GM13976 (cell line): ENCODE measurements at regions not wholly inside any gene's neighbourhood (a gene's known extent, or its start where the extent isn't known, plus 50 kb on each side); places are given as distances from the start of the nearest gene placed in this dataset.

ENCODE experiments used
- DNase-seq: peaks from one replicate; pipeline ENCODE4 v3.0.0; 2012; ENCODE audit warnings: low spot score
- CTCF ChIP-seq: IDR thresholded peaks from 2 replicates; pipeline ENCODE4 v1.5.1; 2012; ENCODE audit warnings: borderline replicate concordance, mild to moderate bottlenecking; ENCODE audit not compliant: insufficient read depth; ENCODE audit errors: extremely low read depth, missing control alignments, control extremely low read depth
- in situ Hi-C: fragments of 300-500 bp; cut with MboI; formaldehyde crosslinking; loops from one replicate; pipeline ENCODE4 v1.12.0; 2022; ENCODE audit warnings: low sequenced_read_pairs, mixed read lengths, inconsistent platforms; ENCODE audit not compliant: unreplicated experiment

- DNase-seq, result no peak
- TF ChIP-seq CTCF, result no peak
- in situ Hi-C loops, result no loop called here
Observed at GRCh38 chr13:83204886-83205285, 677.4 kb downstream of the SLITRK1 start.

DNA sequence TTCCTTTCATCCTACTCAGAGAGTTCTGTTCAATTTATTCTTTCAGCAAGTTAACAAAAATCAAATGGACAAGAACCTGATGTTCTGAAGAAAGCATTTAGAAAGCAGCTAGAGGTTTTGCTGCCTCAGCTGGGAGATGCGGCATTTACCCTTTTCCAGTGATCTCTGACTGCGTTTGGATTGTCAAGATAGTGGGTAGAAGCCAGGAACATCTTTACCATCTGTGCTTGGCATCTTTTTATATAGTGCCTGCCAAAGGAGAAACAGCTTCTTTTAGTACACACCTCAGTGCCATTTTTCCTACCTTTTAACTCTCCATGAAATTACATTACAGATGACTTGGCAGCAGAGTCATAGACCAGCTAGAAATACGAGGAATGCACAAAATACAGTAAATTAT lies 680.8 kb downstream of the SLITRK1 start:
- in situ Hi-C loops, result no loop called here
- no peak for TF ChIP-seq CTCF

GRCh38 chr13:83197316-83197715 lies 685.0 kb downstream of the SLITRK1 start:
- no peak for DNase-seq
- in situ Hi-C loops, result no loop called here
- no peak for TF ChIP-seq CTCF

More for the DNA sequence above, 680.8 kb downstream of the SLITRK1 start:
- DNase-seq, result no peak

GRCh38 chr13:83190020-83190419 lies 692.3 kb downstream of the SLITRK1 start:
- in situ Hi-C loops, result no loop called here
- no peak for TF ChIP-seq CTCF
- no peak for DNase-seq

DNA sequence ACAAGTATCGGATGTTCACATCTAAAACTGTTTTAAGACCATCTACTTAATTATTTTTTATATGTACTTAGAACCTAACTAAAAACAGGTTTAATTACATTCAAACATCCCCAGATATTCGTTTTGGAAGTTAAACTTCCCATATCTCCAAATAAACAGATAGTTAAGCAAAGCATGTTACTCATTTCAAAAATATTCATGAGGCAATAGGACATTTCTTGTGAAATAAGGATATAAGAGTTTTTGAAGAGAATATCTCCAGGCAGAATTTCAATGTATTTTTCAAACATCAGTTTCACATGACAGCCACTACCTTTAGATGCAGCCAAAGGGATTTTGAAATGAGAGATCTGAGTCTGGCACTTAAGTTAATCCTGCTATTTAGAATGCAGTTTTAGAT lies 697.5 kb downstream of the SLITRK1 start:
- DNase-seq, result no peak
- in situ Hi-C loops, result no loop called here
- TF ChIP-seq CTCF, result no peak

- in situ Hi-C loops, result no loop called here
- no peak for TF ChIP-seq CTCF
- no peak for DNase-seq
Observed at GRCh38 chr13:83184150-83184475, 698.2 kb downstream of the SLITRK1 start.

- TF ChIP-seq CTCF, result no peak
- no peak for DNase-seq
- in situ Hi-C loops, result no loop called here
Observed at GRCh38 chr13:83183439-83184149, 698.7 kb downstream of the SLITRK1 start.
